Gastrocnemius medialis (tissue), 4 donors: ENCODE measurements at regions not wholly inside any gene's neighbourhood (a gene's known extent, or its start where the extent isn't known, plus 50 kb on each side); places are given as distances from the start of the nearest gene placed in this dataset.
"Not testable (repeated sequence)": the region's sequence is repeated elsewhere in the genome, so short reads cannot be mapped to it uniquely, and the experiment has no call there.

ENCODE experiments used
- ATAC-seq, 2 donors: fragments of 150-250 bp; one replicate each; pipeline ENCODE4 v1.9.1; 2016
- DNase-seq, 2 donors: peaks; one replicate each; pipeline ENCODE4 v3.0.0-alpha.2; 2019
- H3K27ac ChIP-seq, 4 donors: fragments of 200-600 bp; sonication (generic); 1 replicate in 1 of 4; 2 replicates in 3 of 4; pipeline ENCODE4 v1.5.1; 2016 to 2018; ENCODE audit warnings: mild to moderate bottlenecking in 2 of 4, moderate library complexity in 1 of 4
- H3K27me3 ChIP-seq, 3 donors: fragments of 200-600 bp; sonication (generic) in 2 of 3; 1 replicate in 1 of 3; 2 replicates in 2 of 3; pipeline versions ENCODE4 v1.5.1 to v1.6.0; 2016 to 2019; ENCODE audit warnings: mild to moderate bottlenecking in 1 of 3, moderate library complexity in 1 of 3
- H3K36me3 ChIP-seq, 2 donors: fragments of 200-600 bp; sonication (generic) in 1 of 2; one replicate each; pipeline ENCODE4 v1.5.1; 2017 to 2018
- H3K4me1 ChIP-seq, 2 donors: fragments of 200-600 bp; sonication (generic) in 1 of 2; one replicate each; pipeline ENCODE4 v1.5.1; 2016 to 2017; ENCODE audit warnings: mild to moderate bottlenecking in 2 of 2
- H3K4me3 ChIP-seq, 4 donors: fragments of 200-600 bp; sonication (generic) in 3 of 4; 1 replicate in 1 of 4; 2 replicates in 3 of 4; pipeline ENCODE4 v1.5.1; 2016 to 2019; ENCODE audit warnings: mild to moderate bottlenecking in 2 of 4
- H3K9me3 ChIP-seq, 3 donors: fragments of 200-600 bp; sonication (generic) in 2 of 3; 1 replicate in 1 of 3; 2 replicates in 2 of 3; pipeline ENCODE4 v1.5.1; 2016 to 2019
- CTCF ChIP-seq, 5 experiments: fragments of 450-650 bp in 3 of 5; fragments of 200-600 bp in 2 of 5; sonication (generic) in 2 of 5; IDR thresholded peaks in 4 of 5; conservative IDR thresholded peaks in 1 of 5; 1 replicate in 4 of 5; 2 replicates in 1 of 5; pipeline ENCODE4 v1.5.1; 2016 to 2019; ENCODE audit warnings: antibody characterized with exemption in 5 of 5, mild to moderate bottlenecking in 3 of 5, moderate library complexity in 3 of 5
- POLR2A ChIP-seq, 2 donors: fragments of 450-650 bp; IDR thresholded peaks; one replicate each; pipeline ENCODE4 v1.6.1; 2017; ENCODE audit warnings: antibody characterized with exemption in 2 of 2, mild to moderate bottlenecking in 2 of 2, moderate library complexity in 2 of 2
- in situ Hi-C, 4 donors: fragments of 200-750 bp; cut with MboI; loops; one replicate each; pipeline versions ENCODE4 v1.15.0 to v1.8.0; 2017; ENCODE audit warnings: low sequenced_read_pairs in 4 of 4
- intact Hi-C: fragments of 100-400 bp; cut with DNase I; formaldehyde crosslinking; loops from one replicate; pipeline ENCODE4 v1.15.1; 2023; ENCODE audit warnings: low total_unique reads

- intact Hi-C loops (no loop called here), in situ Hi-C loops (no loop called here)
- Histone ChIP-seq H3K9me3 (no peaks in the 10 kb centered on the region), H3K36me3 (no peaks in the 10 kb centered on the region), H3K4me3 (no peak overlapping the region), H3K4me1 (no peaks in the 10 kb centered on the region), H3K27me3 (no peaks in the 10 kb centered on the region), H3K27ac (no peak overlapping the region)
- ATAC-seq (no peak), DNase-seq (no peak)
- TF ChIP-seq CTCF (IDR thresholded peaks at IDR 0.05 in 4 of 5, conservative IDR thresholded peaks at IDR 0.05 in 1 of 5) (no peak), POLR2A (IDR thresholded peaks at IDR 0.05) (no peak)
Observed at GRCh38 chr2:64814007-64814406, 160.3 kb upstream of the SERTAD2 start.

- H3K9me3 ChIP-seq, ATAC-seq, intact Hi-C loops, in situ Hi-C loops, H3K4me1 ChIP-seq, H3K36me3 ChIP-seq, DNase-seq, H3K4me3 ChIP-seq, H3K27me3 ChIP-seq, H3K27ac ChIP-seq: not testable (repeated sequence)
Observed at GRCh38 chr2:64816526-64816925, 162.8 kb upstream of the SERTAD2 start.

- Histone ChIP-seq H3K4me3 (no peak overlapping the region), H3K9me3 (no peaks in the 10 kb centered on the region), H3K36me3 (no peaks in the 10 kb centered on the region), H3K4me1 (no peaks in the 10 kb centered on the region), H3K27me3 (no peaks in the 10 kb centered on the region), H3K27ac (no peak overlapping the region)
- ATAC-seq (no peak), DNase-seq (no peak)
- intact Hi-C loops: no loop called here
- TF ChIP-seq POLR2A (IDR thresholded peaks at IDR 0.05): no peak
- no peak for TF ChIP-seq CTCF (IDR thresholded peaks at IDR 0.05 in 4 of 5, conservative IDR thresholded peaks at IDR 0.05 in 1 of 5)
- in situ Hi-C loops: no loop called here
Observed at GRCh38 chr2:64817453-64817852, 163.7 kb upstream of the SERTAD2 start.

GRCh38 chr2:64818664-64819060, 164.9 kb upstream of the SERTAD2 start:
- Histone ChIP-seq H3K9me3 (no peaks in the 10 kb centered on the region), H3K36me3 (no peaks in the 10 kb centered on the region), H3K4me3 (no peak overlapping the region), H3K4me1 (no peaks in the 10 kb centered on the region), H3K27ac (no peak overlapping the region), H3K27me3 (no peaks in the 10 kb centered on the region)
- DNase-seq: no peak
- in situ Hi-C loops: no loop called here
- no peak for ATAC-seq
- no peak for TF ChIP-seq CTCF (IDR thresholded peaks at IDR 0.05 in 4 of 5, conservative IDR thresholded peaks at IDR 0.05 in 1 of 5)
- TF ChIP-seq POLR2A (IDR thresholded peaks at IDR 0.05): no peak
- intact Hi-C loops: no loop called here

- ATAC-seq (no peak), DNase-seq (no peak)
- Histone ChIP-seq H3K9me3 (no peaks in the 10 kb centered on the region), H3K27me3 (no peaks in the 10 kb centered on the region), H3K36me3 (no peaks in the 10 kb centered on the region), H3K4me1 (no peaks in the 10 kb centered on the region), H3K4me3 (no peak overlapping the region), H3K27ac (no peak overlapping the region)
- TF ChIP-seq POLR2A (IDR thresholded peaks at IDR 0.05): no peak
- no peak for TF ChIP-seq CTCF (IDR thresholded peaks at IDR 0.05 in 4 of 5, conservative IDR thresholded peaks at IDR 0.05 in 1 of 5)
- in situ Hi-C loops (no loop called here), intact Hi-C loops (no loop called here)
Observed at GRCh38 chr2:64819361-64819760, 165.6 kb upstream of the SERTAD2 start.
